Thymus (tissue), 11 donors: ENCODE measurements at regions not wholly inside any gene's neighbourhood (a gene's known extent, or its start where the extent isn't known, plus 50 kb on each side); places are given as distances from the start of the nearest gene placed in this dataset.
"Not testable (repeated sequence)": the region's sequence is repeated elsewhere in the genome, so short reads cannot be mapped to it uniquely, and the experiment has no call there.

Experiments
- DNase-seq, 9 donors: peaks; one replicate each; pipeline ENCODE4 v3.0.0-alpha.2; 2013; ENCODE audit warnings: low spot score in 9 of 9, low read depth in 6 of 9, missing footprints in 1 of 9
- H3K27ac ChIP-seq, 2 donors: one replicate each; pipeline ENCODE4 v1.5.1; 2013; ENCODE audit warnings: control low read depth in 1 of 2, low read depth in 1 of 2, low read length in 1 of 2, mild to moderate bottlenecking in 1 of 2, moderate library complexity in 1 of 2
- H3K27me3 ChIP-seq, 2 donors: one replicate each; pipeline ENCODE4 v1.5.1; 2013; ENCODE audit warnings: low read length in 1 of 2; ENCODE audit not compliant: control insufficient read depth in 2 of 2, insufficient read depth in 1 of 2
- H3K36me3 ChIP-seq, 2 donors: one replicate each; pipeline ENCODE4 v1.5.1; 2013; ENCODE audit warnings: low read length in 1 of 2, mild to moderate bottlenecking in 1 of 2, moderate library complexity in 1 of 2; ENCODE audit not compliant: control insufficient read depth in 2 of 2, insufficient read depth in 2 of 2
- H3K4me1 ChIP-seq, 2 donors: one replicate each; pipeline ENCODE4 v1.5.1; 2013; ENCODE audit warnings: low read length in 2 of 2; ENCODE audit not compliant: control insufficient read depth in 2 of 2, insufficient read depth in 2 of 2
- H3K4me3 ChIP-seq, 2 donors: one replicate each; pipeline ENCODE4 v1.5.1; 2013; ENCODE audit warnings: low read length in 2 of 2, control low read depth in 1 of 2, mild to moderate bottlenecking in 1 of 2
- H3K9me3 ChIP-seq, 2 donors: one replicate each; pipeline ENCODE4 v1.5.1; 2013; ENCODE audit warnings: low read length in 1 of 2, mild to moderate bottlenecking in 1 of 2; ENCODE audit not compliant: control insufficient read depth in 2 of 2, insufficient read depth in 1 of 2
- WGBS: extraction: QIAGEN DNeasy Blood & Tissue Kit; methylation state at CpG from one replicate; pipeline ENCODE4 v1.1.7; 2013; 5-methylcytosine and 5-hydroxymethylcytosine counted together
- donor health status: healthy.

GRCh38 chr1:47491341-47491753, 53.5 kb downstream of the FOXD2 start:
- H3K9me3 ChIP-seq = no peaks in the 10 kb centered on the region
- DNase-seq = no peak
- no peak overlapping the region for H3K4me3 ChIP-seq
- H3K27ac ChIP-seq = no peak overlapping the region
- no peaks in the 10 kb centered on the region for H3K4me1 ChIP-seq
- H3K36me3 ChIP-seq = no peaks in the 10 kb centered on the region
- H3K27me3 ChIP-seq = peaks cover 0 to 11% of the 10 kb centered on the region in 2 donors
- WGBS = 93% methylated on average over 7 of the region's 7 CpGs

- DNase-seq = no peak
- H3K27me3 ChIP-seq = peaks cover 0 to 11% of the 10 kb centered on the region in 2 donors
- H3K4me3 ChIP-seq = no peak overlapping the region
- H3K4me1 ChIP-seq = no peaks in the 10 kb centered on the region
- no peak overlapping the region for H3K27ac ChIP-seq
- 40% methylated on average over 8 of the region's 8 CpGs for WGBS
- H3K36me3 ChIP-seq = no peaks in the 10 kb centered on the region
- no peaks in the 10 kb centered on the region for H3K9me3 ChIP-seq
Measured at GRCh38 chr1:47495176-47495713, 57.4 kb downstream of the FOXD2 start.

- Histone ChIP-seq H3K27ac (no peak overlapping the region), H3K27me3 (peaks cover 0 to 17% of the 10 kb centered on the region in 2 donors), H3K9me3 (no peaks in the 10 kb centered on the region), H3K4me1 (no peaks in the 10 kb centered on the region), H3K4me3 (no peak overlapping the region), H3K36me3 (no peaks in the 10 kb centered on the region)
- no peak for DNase-seq
- 66% methylated on average over 3 of the region's 3 CpGs for WGBS
Measured at GRCh38 chr1:47498551-47498950, 60.7 kb downstream of the FOXD2 start.

GRCh38 chr1:47501069-47501468, 63.2 kb downstream of the FOXD2 start:
- DNase-seq = no peak
- H3K27me3 ChIP-seq = peaks cover 3 to 20% of the 10 kb centered on the region in 2 donors

GRCh38 chr1:47502746-47503370, 65.0 kb downstream of the FOXD2 start:
- no peak overlapping the region for H3K27ac ChIP-seq
- no peaks in the 10 kb centered on the region for H3K4me1 ChIP-seq
- H3K36me3 ChIP-seq = no peaks in the 10 kb centered on the region
- H3K4me3 ChIP-seq = no peak overlapping the region
- H3K27me3 ChIP-seq = peaks cover 19 to 37% of the 10 kb centered on the region in 2 donors
- 83% methylated on average over 12 of the region's 12 CpGs for WGBS
- no peak for DNase-seq
- H3K9me3 ChIP-seq = no peaks in the 10 kb centered on the region

More at GRCh38 chr1:47501069-47501468, 63.2 kb downstream of the FOXD2 start:
- no peaks in the 10 kb centered on the region for H3K36me3 ChIP-seq
- no peaks in the 10 kb centered on the region for H3K9me3 ChIP-seq
- H3K4me1 ChIP-seq = no peaks in the 10 kb centered on the region
- no peak overlapping the region for H3K4me3 ChIP-seq
- 98% methylated on average over 5 of the region's 5 CpGs for WGBS
- no peak overlapping the region for H3K27ac ChIP-seq

- H3K4me3 ChIP-seq, H3K36me3 ChIP-seq, H3K4me1 ChIP-seq, H3K9me3 ChIP-seq, H3K27ac ChIP-seq, DNase-seq: not testable (repeated sequence)
- peaks cover 35 to 57% of the 10 kb centered on the region in 2 donors for H3K27me3 ChIP-seq
- 92% methylated on average over 2 of the region's 4 CpGs for WGBS
Measured at GRCh38 chr1:47504840-47505239, 67.0 kb downstream of the FOXD2 start.

GRCh38 chr1:47505267-47505666, 67.4 kb downstream of the FOXD2 start:
- Histone ChIP-seq H3K4me3 (no peak overlapping the region), H3K4me1 (no peaks in the 10 kb centered on the region), H3K9me3 (no peaks in the 10 kb centered on the region), H3K27me3 (peaks cover 39 to 61% of the 10 kb centered on the region in 2 donors), H3K27ac (no peak overlapping the region), H3K36me3 (no peaks in the 10 kb centered on the region)
- DNase-seq = no peak
- WGBS = 79% methylated on average over 2 of the region's 2 CpGs

- H3K36me3 ChIP-seq = no peaks in the 10 kb centered on the region
- WGBS = 91% methylated on average over 2 of the region's 2 CpGs
- H3K27me3 ChIP-seq = peaks cover 42 to 65% of the 10 kb centered on the region in 2 donors
- H3K27ac ChIP-seq = no peak overlapping the region
- H3K4me3 ChIP-seq = no peak overlapping the region
- no peaks in the 10 kb centered on the region for H3K4me1 ChIP-seq
- no peaks in the 10 kb centered on the region for H3K9me3 ChIP-seq
- DNase-seq = no peak
Measured at GRCh38 chr1:47506053-47506452, 68.2 kb downstream of the FOXD2 start.

- no peak overlapping the region for H3K4me3 ChIP-seq
- H3K36me3 ChIP-seq = no peaks in the 10 kb centered on the region
- H3K4me1 ChIP-seq = no peaks in the 10 kb centered on the region
- no peak for DNase-seq
- no peak overlapping the region for H3K27ac ChIP-seq
- WGBS = 82% methylated on average over 3 of the region's 3 CpGs
- peaks cover 42 to 70% of the 10 kb centered on the region in 2 donors for H3K27me3 ChIP-seq
- H3K9me3 ChIP-seq = no peaks in the 10 kb centered on the region
Measured at GRCh38 chr1:47507144-47507543, 69.3 kb downstream of the FOXD2 start.
